ENCODE measurements at regions not wholly inside any gene's neighbourhood (a gene's known extent, or its start where the extent isn't known, plus 50 kb on each side); places are given as distances from the start of the nearest gene placed in this dataset.
"Not testable (repeated sequence)": the region's sequence is repeated elsewhere in the genome, so short reads cannot be mapped to it uniquely, and the experiment has no call there.

DNA sequence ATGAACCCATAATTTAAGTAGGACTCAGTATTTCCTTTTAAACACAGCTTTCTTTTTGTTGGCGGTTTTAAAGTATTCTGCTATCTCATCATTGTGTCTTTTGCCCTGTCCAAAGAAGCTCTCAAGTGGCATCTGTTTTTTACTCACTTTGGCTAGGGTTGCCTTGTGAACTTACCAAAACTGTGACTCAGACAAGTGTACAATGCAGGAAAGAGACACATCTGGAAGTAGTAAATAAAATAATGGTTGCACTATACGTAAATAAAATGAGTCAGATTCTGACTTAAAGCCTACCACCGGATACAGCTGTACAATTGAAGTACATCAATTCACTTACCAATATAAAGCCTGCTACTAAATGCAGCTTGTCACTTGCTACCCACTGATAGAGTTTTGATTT, 619.2 kb upstream of the LRFN5 start:
- TF ChIP-seq, protein P1, sequence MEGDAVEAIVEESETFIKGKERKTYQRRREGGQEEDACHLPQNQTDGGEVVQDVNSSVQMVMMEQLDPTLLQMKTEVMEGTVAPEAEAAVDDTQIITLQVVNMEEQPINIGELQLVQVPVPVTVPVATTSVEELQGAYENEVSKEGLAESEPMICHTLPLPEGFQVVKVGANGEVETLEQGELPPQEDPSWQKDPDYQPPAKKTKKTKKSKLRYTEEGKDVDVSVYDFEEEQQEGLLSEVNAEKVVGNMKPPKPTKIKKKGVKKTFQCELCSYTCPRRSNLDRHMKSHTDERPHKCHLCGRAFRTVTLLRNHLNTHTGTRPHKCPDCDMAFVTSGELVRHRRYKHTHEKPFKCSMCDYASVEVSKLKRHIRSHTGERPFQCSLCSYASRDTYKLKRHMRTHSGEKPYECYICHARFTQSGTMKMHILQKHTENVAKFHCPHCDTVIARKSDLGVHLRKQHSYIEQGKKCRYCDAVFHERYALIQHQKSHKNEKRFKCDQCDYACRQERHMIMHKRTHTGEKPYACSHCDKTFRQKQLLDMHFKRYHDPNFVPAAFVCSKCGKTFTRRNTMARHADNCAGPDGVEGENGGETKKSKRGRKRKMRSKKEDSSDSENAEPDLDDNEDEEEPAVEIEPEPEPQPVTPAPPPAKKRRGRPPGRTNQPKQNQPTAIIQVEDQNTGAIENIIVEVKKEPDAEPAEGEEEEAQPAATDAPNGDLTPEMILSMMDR (IDR thresholded peaks at IDR 0.05; ENCODE audit: insufficient read depth, low read depth, low read length, missing control alignments) = no peak
- H3K4me3 ChIP-seq (ENCODE audit: low read depth, low read length) = no peak overlapping the region
- no peak for DNase-seq (ENCODE audit: low read depth)

DNA sequence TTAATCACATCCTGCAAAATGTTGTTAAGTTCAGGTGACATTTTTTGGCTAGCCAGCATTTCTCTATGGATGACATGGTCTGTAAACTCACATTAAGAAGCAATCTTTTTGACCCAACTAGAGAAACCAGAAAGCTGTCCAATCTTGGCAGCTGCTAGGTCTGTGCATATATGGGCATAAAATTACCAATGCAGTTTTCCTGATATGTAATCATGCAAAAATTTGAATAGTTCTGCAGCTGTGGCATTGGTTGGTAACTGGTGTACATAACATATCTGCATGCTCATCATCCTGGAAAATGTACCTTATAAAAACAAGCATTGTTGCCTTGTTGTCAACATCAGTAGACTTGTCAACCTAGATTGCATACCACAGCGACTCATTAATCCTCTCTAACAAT, 620.0 kb upstream of the LRFN5 start:
- H3K4me3 ChIP-seq (ENCODE audit: low read depth, low read length) = no peak overlapping the region
- no peak for DNase-seq (ENCODE audit: low read depth)
- TF ChIP-seq, protein P1 (IDR thresholded peaks at IDR 0.05; ENCODE audit: insufficient read depth, low read depth, low read length, missing control alignments) = no peak

DNA sequence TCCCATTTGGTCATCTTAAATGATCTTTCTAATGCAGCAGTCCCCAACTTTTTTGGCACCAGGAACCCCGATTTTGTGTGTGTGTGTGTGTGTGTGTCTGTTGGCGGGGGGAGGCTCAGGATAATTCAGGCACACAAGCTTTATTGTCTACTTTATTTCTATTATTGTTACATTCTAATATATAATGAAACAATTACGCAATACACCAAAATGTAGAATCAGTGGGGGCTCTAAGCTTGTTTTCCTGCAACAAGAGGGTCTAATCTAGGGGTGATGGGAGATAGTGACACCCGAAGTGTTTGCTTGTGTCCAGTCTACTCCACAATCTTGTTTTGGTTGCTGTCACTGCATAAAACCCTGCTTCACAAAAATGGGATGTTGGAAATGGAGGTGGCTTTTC, 621.1 kb upstream of the LRFN5 start:
- no peak for DNase-seq (ENCODE audit: low read depth)
- TF ChIP-seq, protein P1 (IDR thresholded peaks at IDR 0.05; ENCODE audit: insufficient read depth, low read depth, low read length, missing control alignments) = no peak
- H3K4me3 ChIP-seq (ENCODE audit: low read depth, low read length) = no peak overlapping the region

DNA sequence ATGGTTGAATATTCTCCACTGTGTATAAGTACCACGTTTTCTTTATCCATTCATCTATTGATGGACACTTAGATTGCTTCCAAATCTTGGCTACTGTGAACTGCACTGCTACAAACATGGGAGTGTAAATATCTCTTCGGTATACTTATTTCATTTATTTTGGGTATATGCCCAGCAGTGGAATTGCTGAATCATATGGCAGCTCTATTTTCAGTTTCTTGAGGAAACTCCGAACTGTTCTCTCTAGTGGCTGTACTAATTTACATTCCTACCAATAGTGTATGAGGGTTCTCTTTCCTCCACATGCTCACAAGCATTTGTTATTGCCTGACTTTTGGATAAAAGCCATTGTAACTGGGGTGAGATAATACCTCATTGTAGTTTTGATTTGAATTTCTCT, 623.1 kb upstream of the LRFN5 start:
- TF ChIP-seq, protein P1 (IDR thresholded peaks at IDR 0.05; ENCODE audit: insufficient read depth, low read depth, low read length, missing control alignments) = no peak
- no peak overlapping the region for H3K4me3 ChIP-seq (ENCODE audit: low read depth, low read length)
- DNase-seq (ENCODE audit: low read depth) = no peak

DNA sequence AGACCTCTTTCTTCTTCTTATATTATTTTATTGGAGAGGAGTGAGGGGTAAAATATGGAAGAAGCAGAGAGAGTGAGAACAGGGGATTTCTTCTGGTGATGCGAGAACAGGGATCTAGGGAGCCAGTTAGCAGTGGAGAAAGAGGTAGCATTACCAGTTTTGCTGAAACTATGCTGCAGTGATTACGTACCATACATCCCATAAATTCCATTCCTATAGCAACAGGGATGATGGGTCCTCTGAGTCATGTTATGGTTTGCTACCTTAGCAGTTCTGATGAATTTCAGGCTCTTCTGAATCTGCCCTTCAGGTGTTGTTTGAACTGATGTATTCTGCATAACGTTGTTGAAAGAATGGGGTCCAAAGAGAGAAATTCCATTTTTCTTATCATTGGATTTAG, 625.4 kb upstream of the LRFN5 start:
- TF ChIP-seq, protein P1 (IDR thresholded peaks at IDR 0.05; ENCODE audit: insufficient read depth, low read depth, low read length, missing control alignments) = no peak
- H3K4me3 ChIP-seq (ENCODE audit: low read depth, low read length) = no peak overlapping the region
- no peak for DNase-seq (ENCODE audit: low read depth)

DNA sequence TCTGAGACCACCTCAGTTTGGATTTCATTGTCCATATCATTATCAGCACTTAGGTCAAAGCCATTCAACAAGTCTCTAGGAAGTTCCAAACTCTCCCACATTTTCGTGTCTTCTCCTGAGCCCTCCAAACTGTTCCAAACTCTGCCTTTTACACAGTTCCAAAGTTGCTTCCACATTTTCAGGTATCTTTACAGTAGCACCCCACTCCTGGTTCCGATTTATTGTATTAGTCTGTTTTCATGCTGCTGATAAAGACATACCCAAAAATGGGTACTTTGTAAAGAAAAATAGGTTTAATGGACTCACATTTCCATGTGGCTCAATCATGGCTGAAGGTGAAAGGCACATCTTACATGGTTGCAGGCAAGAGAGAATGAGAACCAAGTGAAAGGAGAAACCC, 646.4 kb upstream of the LRFN5 start:
- not testable (repeated sequence) for H3K4me3 ChIP-seq (ENCODE audit: low read depth, low read length); DNase-seq (ENCODE audit: low read depth)

DNA sequence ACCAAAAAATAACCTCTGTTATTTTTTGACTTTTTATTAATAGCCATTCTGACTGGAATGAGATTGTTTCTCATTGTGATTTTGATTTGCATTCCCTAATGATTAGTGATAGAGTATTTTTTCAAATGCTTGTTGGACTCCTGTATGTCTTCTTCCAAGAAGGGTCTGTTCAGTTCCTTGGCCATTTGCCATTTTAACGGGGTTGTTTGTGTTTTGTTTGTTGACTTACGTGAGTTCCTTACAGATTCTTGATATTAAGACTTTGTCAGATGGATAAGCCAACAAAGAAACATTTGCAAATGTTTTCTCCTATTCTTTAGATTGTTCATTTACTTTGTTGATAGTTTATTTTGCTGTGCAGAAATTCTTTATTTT, 651.6 kb upstream of the LRFN5 start:
- H3K4me3 ChIP-seq (ENCODE audit: low read depth, low read length) = no peak overlapping the region
- TF ChIP-seq, protein P1 (IDR thresholded peaks at IDR 0.05; ENCODE audit: insufficient read depth, low read depth, low read length, missing control alignments) = no peak
- no peak for DNase-seq (ENCODE audit: low read depth)

DNA sequence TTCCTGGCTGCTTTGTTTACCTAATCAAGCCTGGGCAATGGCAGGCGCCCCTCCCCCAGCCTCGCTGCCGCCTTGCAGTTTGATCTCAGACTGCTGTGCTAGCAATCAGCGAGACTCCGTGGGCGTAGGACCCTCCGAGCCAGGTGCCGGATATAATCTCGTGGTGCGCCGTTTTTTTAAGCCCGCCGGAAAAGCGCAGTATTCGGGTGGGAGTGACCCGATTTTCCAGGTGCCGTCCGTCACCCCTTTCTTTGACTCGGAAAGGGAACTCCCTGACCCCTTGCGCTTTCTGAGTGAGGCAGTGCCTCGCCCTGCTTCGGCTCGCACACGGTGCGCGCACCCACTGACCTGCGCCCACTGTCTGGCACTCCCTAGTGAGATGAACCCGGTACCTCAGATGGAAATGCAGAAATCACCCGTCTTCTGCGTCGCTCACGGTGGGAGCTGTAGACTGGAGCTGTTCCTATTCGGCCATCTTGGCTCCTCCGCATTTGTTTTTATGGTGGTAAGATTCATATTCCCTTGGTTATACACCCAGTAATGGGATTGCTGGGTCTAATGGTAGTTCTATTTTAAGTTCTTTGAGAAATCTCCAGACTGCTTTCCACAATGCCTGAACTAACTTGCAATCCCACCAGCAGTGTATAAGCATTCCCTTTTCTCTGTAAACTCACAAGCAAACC, 652.1 kb upstream of the LRFN5 start:
- not testable (repeated sequence) for H3K4me3 ChIP-seq (ENCODE audit: low read depth, low read length); DNase-seq (ENCODE audit: low read depth)

Measured in GM12865 (cell line).